Liver (tissue), 8 donors: ENCODE measurements at regions not wholly inside any gene's neighbourhood (a gene's known extent, or its start where the extent isn't known, plus 50 kb on each side); places are given as distances from the start of the nearest gene placed in this dataset.

Experiments
- DNase-seq: peaks from one replicate; pipeline ENCODE4 v3.0.0-alpha.2; 2017; ENCODE audit warnings: low spot score
- H3K27ac ChIP-seq, 2 donors: one replicate each; pipeline ENCODE4 v1.7.0; 2013; ENCODE audit warnings: inconsistent platforms in 2 of 2, low read length in 2 of 2, control low read depth in 1 of 2, low read depth in 1 of 2, mild to moderate bottlenecking in 1 of 2
- H3K27me3 ChIP-seq, 4 donors: one replicate each; pipeline versions ENCODE4 v1.6.1 to v1.7.0; 2013; ENCODE audit warnings: low read length in 3 of 4, inconsistent platforms in 1 of 4, mild to moderate bottlenecking in 1 of 4, moderate library complexity in 1 of 4; ENCODE audit not compliant: control insufficient read depth in 4 of 4, insufficient read depth in 4 of 4
- H3K36me3 ChIP-seq, 4 donors: one replicate each; pipeline versions ENCODE4 v1.6.1 to v1.7.0; 2013; ENCODE audit warnings: low read length in 3 of 4, mild to moderate bottlenecking in 3 of 4, low read depth in 1 of 4, moderate library complexity in 1 of 4; ENCODE audit not compliant: control insufficient read depth in 4 of 4, insufficient read depth in 3 of 4
- H3K4me1 ChIP-seq, 4 donors: one replicate each; pipeline versions ENCODE4 v1.6.1 to v1.7.0; 2013; ENCODE audit warnings: low read length in 3 of 4, mild to moderate bottlenecking in 3 of 4, moderate library complexity in 1 of 4; ENCODE audit not compliant: control insufficient read depth in 4 of 4, insufficient read depth in 4 of 4
- H3K4me3 ChIP-seq, 3 donors: one replicate each; pipeline versions ENCODE4 v1.6.1 to v1.7.0; 2013; ENCODE audit warnings: low read length in 3 of 3, control low read depth in 1 of 3, low read depth in 1 of 3, mild to moderate bottlenecking in 1 of 3
- H3K9ac ChIP-seq, 2 donors: one replicate each; pipeline ENCODE4 v1.7.0; 2013; ENCODE audit warnings: low read length in 2 of 2, mild to moderate bottlenecking in 2 of 2, moderate library complexity in 2 of 2, control low read depth in 1 of 2, low read depth in 1 of 2
- H3K9me3 ChIP-seq, 4 donors: one replicate each; pipeline versions ENCODE4 v1.6.1 to v1.7.0; 2013; ENCODE audit warnings: low read length in 3 of 4; ENCODE audit not compliant: control insufficient read depth in 4 of 4
- EGR1 ChIP-seq, 2 donors: IDR thresholded peaks; 2 replicates each; pipeline ENCODE4 v1.6.1; 2016 to 2018; ENCODE audit warnings: antibody characterized with exemption in 2 of 2, low read depth in 2 of 2
- FOXA1 ChIP-seq: IDR thresholded peaks from 2 replicates; pipeline ENCODE4 v1.6.1; 2016; ENCODE audit warnings: antibody characterized with exemption
- FOXA2 ChIP-seq: IDR thresholded peaks from 2 replicates; pipeline ENCODE4 v1.6.1; 2016; ENCODE audit warnings: antibody characterized with exemption
- GABPA ChIP-seq, 2 donors: IDR thresholded peaks in 1 of 2; conservative IDR thresholded peaks in 1 of 2; 2 replicates each; pipeline ENCODE4 v1.6.1; 2016; ENCODE audit warnings: antibody characterized with exemption in 2 of 2, mild to moderate bottlenecking in 1 of 2, moderate library complexity in 1 of 2
- HNF4A ChIP-seq, 2 donors: conservative IDR thresholded peaks; 2 replicates each; pipeline ENCODE4 v1.6.1; 2016; ENCODE audit warnings: antibody characterized with exemption in 2 of 2, mild to moderate bottlenecking in 2 of 2
- HNF4G ChIP-seq: IDR thresholded peaks from 2 replicates; pipeline ENCODE4 v1.6.1; 2016; ENCODE audit warnings: antibody characterized with exemption
- JUND ChIP-seq, 2 donors: IDR thresholded peaks; 2 replicates each; pipeline ENCODE4 v1.6.1; 2016; ENCODE audit warnings: antibody characterized with exemption in 2 of 2
- MAX ChIP-seq: IDR thresholded peaks from 2 replicates; pipeline ENCODE4 v1.6.1; 2016; ENCODE audit warnings: antibody characterized with exemption
- NR2F2 ChIP-seq: IDR thresholded peaks from 2 replicates; pipeline ENCODE4 v1.6.1; 2016; ENCODE audit warnings: antibody characterized with exemption
- RAD21 ChIP-seq, 2 donors: IDR thresholded peaks; 2 replicates each; pipeline ENCODE4 v1.6.1; 2016; ENCODE audit warnings: antibody characterized with exemption in 2 of 2, mild to moderate bottlenecking in 2 of 2
- REST ChIP-seq: IDR thresholded peaks from 2 replicates; pipeline ENCODE4 v1.6.1; 2016; ENCODE audit warnings: antibody characterized with exemption, mild to moderate bottlenecking
- RXRA ChIP-seq, 2 donors: IDR thresholded peaks; 2 replicates each; pipeline ENCODE4 v1.6.1; 2017 to 2018; ENCODE audit warnings: antibody characterized with exemption in 2 of 2, mild to moderate bottlenecking in 1 of 2
- SP1 ChIP-seq: IDR thresholded peaks from 2 replicates; pipeline ENCODE4 v1.6.1; 2018; ENCODE audit warnings: antibody characterized with exemption, mild to moderate bottlenecking
- TAF1 ChIP-seq: conservative IDR thresholded peaks from 2 replicates; pipeline ENCODE4 v1.6.1; 2016; ENCODE audit warnings: antibody characterized with exemption, mild to moderate bottlenecking
- YY1 ChIP-seq: IDR thresholded peaks from 2 replicates; pipeline ENCODE4 v1.6.1; 2016; ENCODE audit warnings: antibody characterized with exemption, mild to moderate bottlenecking
- WGBS: extraction: QIAGEN DNeasy Blood & Tissue Kit; methylation state at CpG from one replicate; pipeline ENCODE4 v1.1.7; 2013; 5-methylcytosine and 5-hydroxymethylcytosine counted together
- TF ChIP-seq, protein P1 (sequence below): fragments of 150-350 bp; IDR thresholded peaks from 2 replicates; pipeline ENCODE4 v1.5.1; 2017; ENCODE audit warnings: improper control_type of control experiment, low read depth, low read length; ENCODE audit not compliant: missing input control
- TF ChIP-seq, protein P2 (sequence below): IDR thresholded peaks from 2 replicates; pipeline ENCODE4 v1.6.1; 2016; ENCODE audit warnings: antibody characterized with exemption
- TF ChIP-seq, protein P3 (sequence below): IDR thresholded peaks from 2 replicates; pipeline ENCODE4 v1.6.1; 2016; ENCODE audit warnings: antibody characterized with exemption
- donor health status: healthy.
- donor health status: healthy.
- donor health status: healthy.
- donor health status: healthy.
- donor health status: healthy.

DNA sequence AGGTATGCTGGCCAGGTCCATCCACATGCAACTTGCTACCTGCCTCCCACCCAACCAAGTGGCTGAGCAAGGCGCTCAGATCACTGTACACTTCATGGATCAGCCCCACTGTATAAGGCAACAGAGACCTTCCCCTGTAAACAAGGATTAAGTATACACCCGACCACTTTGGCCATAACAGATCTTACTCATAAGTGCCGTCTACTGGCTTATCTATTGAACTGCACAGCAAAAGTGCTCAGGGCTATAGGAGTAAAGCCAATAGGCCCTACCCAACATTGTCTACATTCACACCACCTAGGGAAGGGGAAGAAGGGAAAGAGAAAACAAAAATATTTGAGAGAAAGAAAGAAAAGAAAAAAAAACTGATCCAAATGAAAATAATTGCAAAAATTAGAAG is 663.9 kb upstream of the LRRTM1 start:
- whole genome bisulfite sequencing = 81% methylated on average over 3 of the region's 3 CpGs

DNA sequence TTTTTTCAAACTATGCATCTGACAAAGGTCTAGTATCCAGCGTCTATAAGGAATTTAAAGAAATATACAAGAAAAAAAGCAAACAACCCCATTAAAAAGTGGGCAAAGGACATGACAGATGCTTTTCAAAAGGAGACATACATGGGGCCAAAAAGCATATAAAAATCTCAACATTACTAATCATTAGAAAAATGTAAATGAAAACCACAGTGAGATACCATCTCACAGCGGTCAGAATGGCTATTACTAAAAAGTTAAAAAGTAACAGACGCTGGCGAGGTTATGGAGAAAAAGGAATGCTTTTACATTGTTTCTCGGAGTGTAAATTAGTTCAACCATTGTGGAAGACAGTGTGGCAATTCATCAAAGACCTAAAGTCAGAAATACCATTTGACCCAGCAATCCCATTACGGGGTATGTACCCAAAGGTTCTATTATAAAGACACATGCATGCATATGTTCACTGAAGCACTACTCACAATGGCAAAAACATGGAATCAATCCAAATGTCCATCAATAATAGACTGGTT is 643.1 kb upstream of the LRRTM1 start:
- Histone ChIP-seq H3K4me1 (no peaks in the 10 kb centered on the region), H3K27ac (no peak overlapping the region), H3K27me3 (no peaks in the 10 kb centered on the region), H3K9me3 (peaks cover 0 to 3% (median 0%) of the 10 kb centered on the region in 4 donors), H3K4me3 (no peak overlapping the region), H3K36me3 (no peaks in the 10 kb centered on the region), H3K9ac (no peak overlapping the region)
- DNase-seq = no peak
- 77% methylated on average over 6 of the region's 6 CpGs for WGBS
- TF ChIP-seq TAF1 (no peak), REST (no peak), NR2F2 (no peak), FOXA2 (no peak), EGR1 (IDR thresholded peaks at IDR 0.05; ENCODE audit: low read depth in 2 of 2) (no peak), SP1 (no peak), YY1 (no peak)
- TF ChIP-seq, protein P1, sequence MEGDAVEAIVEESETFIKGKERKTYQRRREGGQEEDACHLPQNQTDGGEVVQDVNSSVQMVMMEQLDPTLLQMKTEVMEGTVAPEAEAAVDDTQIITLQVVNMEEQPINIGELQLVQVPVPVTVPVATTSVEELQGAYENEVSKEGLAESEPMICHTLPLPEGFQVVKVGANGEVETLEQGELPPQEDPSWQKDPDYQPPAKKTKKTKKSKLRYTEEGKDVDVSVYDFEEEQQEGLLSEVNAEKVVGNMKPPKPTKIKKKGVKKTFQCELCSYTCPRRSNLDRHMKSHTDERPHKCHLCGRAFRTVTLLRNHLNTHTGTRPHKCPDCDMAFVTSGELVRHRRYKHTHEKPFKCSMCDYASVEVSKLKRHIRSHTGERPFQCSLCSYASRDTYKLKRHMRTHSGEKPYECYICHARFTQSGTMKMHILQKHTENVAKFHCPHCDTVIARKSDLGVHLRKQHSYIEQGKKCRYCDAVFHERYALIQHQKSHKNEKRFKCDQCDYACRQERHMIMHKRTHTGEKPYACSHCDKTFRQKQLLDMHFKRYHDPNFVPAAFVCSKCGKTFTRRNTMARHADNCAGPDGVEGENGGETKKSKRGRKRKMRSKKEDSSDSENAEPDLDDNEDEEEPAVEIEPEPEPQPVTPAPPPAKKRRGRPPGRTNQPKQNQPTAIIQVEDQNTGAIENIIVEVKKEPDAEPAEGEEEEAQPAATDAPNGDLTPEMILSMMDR = no peak
- TF ChIP-seq, protein P2, sequence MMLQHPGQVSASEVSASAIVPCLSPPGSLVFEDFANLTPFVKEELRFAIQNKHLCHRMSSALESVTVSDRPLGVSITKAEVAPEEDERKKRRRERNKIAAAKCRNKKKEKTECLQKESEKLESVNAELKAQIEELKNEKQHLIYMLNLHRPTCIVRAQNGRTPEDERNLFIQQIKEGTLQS = no peak

More for the DNA sequence above, 663.9 kb upstream of the LRRTM1 start:
- no peak overlapping the region for H3K27ac ChIP-seq
- H3K4me1 ChIP-seq = no peaks in the 10 kb centered on the region
- H3K9ac ChIP-seq = no peak overlapping the region
- TF ChIP-seq HNF4G (no peak), NR2F2 (no peak), JUND (IDR thresholded peaks at IDR 0.05) (no peak)
- H3K9me3 ChIP-seq = peaks cover 0 to 18% (median 3%) of the 10 kb centered on the region in 4 donors
- H3K36me3 ChIP-seq = no peaks in the 10 kb centered on the region
- no peaks in the 10 kb centered on the region for H3K27me3 ChIP-seq
- DNase-seq = no peak
- no peak overlapping the region for H3K4me3 ChIP-seq

DNA sequence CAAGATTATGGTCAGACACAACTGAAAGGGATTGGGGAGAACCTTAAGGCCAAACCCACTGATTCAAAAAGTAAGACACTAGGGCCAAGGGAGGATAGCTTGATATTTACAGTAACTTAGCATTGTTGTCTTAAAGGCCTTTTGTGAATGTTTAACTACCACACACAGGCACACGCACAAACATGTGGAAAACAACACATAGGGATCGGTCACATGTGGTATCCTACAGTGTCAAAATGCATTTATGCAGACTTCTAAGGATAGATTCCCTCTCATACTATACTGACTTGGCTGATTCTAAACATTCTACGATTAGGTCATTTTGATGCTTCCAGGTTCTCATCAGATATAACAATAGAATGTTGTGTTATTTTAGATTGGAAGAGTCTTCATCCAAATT is 638.9 kb upstream of the LRRTM1 start:
- Histone ChIP-seq H3K27ac (no peak overlapping the region), H3K4me1 (no peaks in the 10 kb centered on the region), H3K9me3 (peaks cover 0 to 3% (median 0%) of the 10 kb centered on the region in 4 donors), H3K9ac (no peak overlapping the region), H3K36me3 (no peaks in the 10 kb centered on the region), H3K4me3 (no peak overlapping the region), H3K27me3 (no peaks in the 10 kb centered on the region)
- 76% methylated on average over 3 of the region's 3 CpGs for WGBS
- DNase-seq = no peak
- TF ChIP-seq RAD21 (IDR thresholded peaks at IDR 0.05) (no peak), YY1 (no peak), FOXA1 (no peak), EGR1 (IDR thresholded peaks at IDR 0.05; ENCODE audit: low read depth in 2 of 2) (no peak), MAX (no peak), JUND (IDR thresholded peaks at IDR 0.05) (no peak), RXRA (IDR thresholded peaks at IDR 0.05) (no peak), TAF1 (no peak), HNF4G (no peak), GABPA (IDR thresholded peaks at IDR 0.05 in 1 of 2, conservative IDR thresholded peaks at IDR 0.05 in 1 of 2) (no peak), NR2F2 (no peak), HNF4A (conservative IDR thresholded peaks at IDR 0.05) (no peak), SP1 (no peak)
- TF ChIP-seq, protein P3, sequence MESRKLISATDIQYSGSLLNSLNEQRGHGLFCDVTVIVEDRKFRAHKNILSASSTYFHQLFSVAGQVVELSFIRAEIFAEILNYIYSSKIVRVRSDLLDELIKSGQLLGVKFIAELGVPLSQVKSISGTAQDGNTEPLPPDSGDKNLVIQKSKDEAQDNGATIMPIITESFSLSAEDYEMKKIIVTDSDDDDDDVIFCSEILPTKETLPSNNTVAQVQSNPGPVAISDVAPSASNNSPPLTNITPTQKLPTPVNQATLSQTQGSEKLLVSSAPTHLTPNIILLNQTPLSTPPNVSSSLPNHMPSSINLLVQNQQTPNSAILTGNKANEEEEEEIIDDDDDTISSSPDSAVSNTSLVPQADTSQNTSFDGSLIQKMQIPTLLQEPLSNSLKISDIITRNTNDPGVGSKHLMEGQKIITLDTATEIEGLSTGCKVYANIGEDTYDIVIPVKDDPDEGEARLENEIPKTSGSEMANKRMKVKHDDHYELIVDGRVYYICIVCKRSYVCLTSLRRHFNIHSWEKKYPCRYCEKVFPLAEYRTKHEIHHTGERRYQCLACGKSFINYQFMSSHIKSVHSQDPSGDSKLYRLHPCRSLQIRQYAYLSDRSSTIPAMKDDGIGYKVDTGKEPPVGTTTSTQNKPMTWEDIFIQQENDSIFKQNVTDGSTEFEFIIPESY = no peak
- TF ChIP-seq, protein P2 = no peak
